Endothelial cell of umbilical vein (primary cell): ENCODE measurements at regions not wholly inside any gene's neighbourhood (a gene's known extent, or its start where the extent isn't known, plus 50 kb on each side); places are given as distances from the start of the nearest gene placed in this dataset.

Source experiments
- BruUV-seq: library from RNA; stranded (reverse); fragments of 400-500 nt; replicated peaks from 2 replicates; lab custom pipeline; 2021; lab: Mats Ljungman, UMichigan
- CTCF ChIA-PET: fragments of 300-600, 350-600 bp; sonication (Branson Sonifier 250); formaldehyde crosslinking; loops from one replicate; lab custom pipeline; 2021; ENCODE audit warnings: antibody characterized with exemption, inconsistent platforms; lab: Charles Lee
- POLR2A ChIA-PET: fragments of 300-600, 350-600 bp; sonication (Branson Sonifier 250); formaldehyde crosslinking; loops from one replicate; lab custom pipeline; 2021; ENCODE audit warnings: antibody characterized with exemption, inconsistent platforms; lab: Charles Lee
- DNase-seq: peaks from one replicate; pipeline ENCODE4 v3.0.0-alpha.2; 2011; ENCODE audit warnings: low read depth, low spot score
- FAIRE-seq: peaks from 2 replicates; lab custom pipeline; 2011; peaks lifted over from hg19 to GRCh38; lab: Jason Lieb, UNC
- H2AFZ ChIP-seq: 2 replicates; pipeline ENCODE4 v1.6.0; 2012; ENCODE audit warnings: low read depth, low read length, control low read depth, inconsistent platforms
- H3K27ac ChIP-seq: 2 replicates; pipeline ENCODE4 v1.5.1; 2011; ENCODE audit warnings: low read depth, mild to moderate bottlenecking, control low read depth, low read length, moderate library complexity; ENCODE audit not compliant: insufficient read depth
- H3K27me3 ChIP-seq, 2 experiments: 2 replicates each; pipeline versions ENCODE4 v1.6.0 to v1.6.1; 2011; ENCODE audit warnings: low read length in 2 of 2, mixed read lengths in 1 of 2; ENCODE audit not compliant: control insufficient read depth in 2 of 2, insufficient read depth in 2 of 2
- H3K36me3 ChIP-seq, 2 experiments: 2 replicates in 1 of 2; 3 replicates in 1 of 2; pipeline ENCODE4 v1.5.1; 2011; ENCODE audit warnings: low read length in 2 of 2, mild to moderate bottlenecking in 1 of 2, moderate library complexity in 1 of 2; ENCODE audit not compliant: control insufficient read depth in 2 of 2, insufficient read depth in 2 of 2; ENCODE audit errors: extremely low read depth in 1 of 2
- H3K4me1 ChIP-seq: 3 replicates; pipeline ENCODE4 v1.5.1; 2011; ENCODE audit warnings: mild to moderate bottlenecking, low read length; ENCODE audit not compliant: control insufficient read depth, insufficient read depth; ENCODE audit errors: extremely low read depth
- H3K4me2 ChIP-seq: 2 replicates; pipeline ENCODE4 v1.6.1; 2011; ENCODE audit warnings: low read length, control low read depth, mixed read lengths; ENCODE audit not compliant: insufficient read depth
- H3K4me3 ChIP-seq, 3 experiments: fragments of 200-600 bp in 1 of 3; sonication (generic), shearing (Covaris generic) in 1 of 3; replicated peaks in 1 of 3; 2 replicates each; pipeline ENCODE4 v1.5.1; 2011 to 2016; ENCODE audit warnings: control low read depth in 3 of 3, low read length in 3 of 3, mild to moderate bottlenecking in 2 of 3, inconsistent platforms in 1 of 3, low read depth in 1 of 3, moderate library complexity in 1 of 3; ENCODE audit not compliant: insufficient read depth in 1 of 3
- H3K79me2 ChIP-seq: 2 replicates; pipeline ENCODE4 v1.6.0; 2012; ENCODE audit warnings: low read length, inconsistent platforms; ENCODE audit not compliant: control insufficient read depth, insufficient read depth
- H3K9ac ChIP-seq: replicated peaks from 2 replicates; pipeline ENCODE3; 2011; ENCODE audit warnings: low read length, control low read depth; ENCODE audit not compliant: insufficient read depth; ENCODE audit errors: extremely low read depth
- H3K9me1 ChIP-seq: replicated peaks from 3 replicates; pipeline ENCODE4 v1.6.0; 2011; ENCODE audit warnings: mild to moderate bottlenecking, low read length; ENCODE audit not compliant: control insufficient read depth, insufficient read depth; ENCODE audit errors: extremely low read depth
- H3K9me3 ChIP-seq: replicated peaks from 2 replicates; pipeline ENCODE4 v1.5.1; 2012; ENCODE audit warnings: low read length, inconsistent platforms; ENCODE audit not compliant: control insufficient read depth, insufficient read depth
- H4K20me1 ChIP-seq: replicated peaks from 2 replicates; pipeline ENCODE3; 2011; ENCODE audit warnings: mild to moderate bottlenecking, low read length; ENCODE audit not compliant: control insufficient read depth, insufficient read depth; ENCODE audit errors: extremely low read depth
- CTCF ChIP-seq, 2 donors: IDR thresholded peaks; 1 replicate in 1 of 2; 2 replicates in 1 of 2; pipeline ENCODE4 v1.5.1; 2011; ENCODE audit warnings: low read length in 2 of 2, mild to moderate bottlenecking in 2 of 2, moderate library complexity in 2 of 2, control low read depth in 1 of 2, inconsistent platforms in 1 of 2, low read depth in 1 of 2; ENCODE audit not compliant: insufficient read depth in 1 of 2; ENCODE audit errors: extremely low read depth in 1 of 2
- EZH2 ChIP-seq: IDR thresholded peaks from 2 replicates; pipeline ENCODE4 v1.6.1; 2012; ENCODE audit warnings: borderline replicate concordance, low read depth, mild to moderate bottlenecking, moderate library complexity, low read length, inconsistent platforms; ENCODE audit not compliant: severe bottlenecking
- FOS ChIP-seq: IDR thresholded peaks from 2 replicates; pipeline ENCODE4 v1.6.1; 2011; ENCODE audit warnings: mild to moderate bottlenecking, low read length, moderate library complexity, borderline replicate concordance; ENCODE audit not compliant: insufficient read depth
- MAX ChIP-seq: IDR thresholded peaks from 2 replicates; pipeline ENCODE4 v1.6.1; 2011; ENCODE audit not compliant: insufficient read depth, insufficient read length
- MYC ChIP-seq: IDR thresholded peaks from one replicate; pipeline ENCODE4 v1.6.1; 2011; ENCODE audit warnings: mild to moderate bottlenecking, low read depth, low read length
- POLR2A ChIP-seq: IDR thresholded peaks from 2 replicates; pipeline ENCODE4 v1.6.1; 2012; ENCODE audit warnings: low read depth, mild to moderate bottlenecking, control low read depth, low read length
- POLR2AphosphoS5 ChIP-seq: IDR thresholded peaks from 2 replicates; pipeline ENCODE4 v1.6.1; 2012; ENCODE audit warnings: low read depth, mild to moderate bottlenecking, control low read depth, low read length, moderate library complexity; ENCODE audit not compliant: insufficient read depth
- dilution Hi-C: fragments of 300-500 bp; cut with MboI; formaldehyde crosslinking; loops from one replicate; pipeline ENCODE4 v1.15.0; 2019; ENCODE audit warnings: low sequenced_read_pairs; ENCODE audit not compliant: extremely low pct_ligation_motif_present
- intact Hi-C: fragments of 100-400 bp; cut with micrococcal nuclease; formaldehyde crosslinking; loops from one replicate; pipeline ENCODE4 v1.10.0; 2022

DNA sequence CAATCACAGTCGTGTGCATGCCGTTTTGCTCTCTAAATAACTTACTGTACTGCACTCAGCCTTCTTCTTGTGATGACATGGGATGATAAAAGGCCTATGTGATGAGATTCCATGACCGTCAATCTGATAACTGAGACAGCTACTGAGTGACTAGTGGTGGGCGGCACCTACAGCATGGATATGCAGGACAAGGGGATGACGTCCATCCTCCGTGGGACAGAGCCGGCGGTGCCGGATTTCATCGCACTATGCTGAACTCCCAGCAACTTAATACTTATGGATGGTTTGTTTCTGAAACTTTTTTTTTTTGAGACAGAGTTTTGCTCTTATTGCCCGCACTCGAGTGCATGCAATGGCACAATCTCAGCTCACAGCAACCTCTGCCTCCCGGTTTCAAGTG lies 146.8 kb upstream of the TSHZ3 start:
- no peak overlapping the region for H3K9ac ChIP-seq
- TF ChIP-seq MAX (no peak), POLR2A (no peak), EZH2 (no peak)
- intact Hi-C loops (no loop called here), dilution Hi-C loops (no loop called here)
- ChIA-PET POLR2A (no interaction called here), CTCF (no interaction called here)
- DNase-seq = no peak
- H2AFZ ChIP-seq = no peak overlapping the region
- FAIRE-seq = no peak
- H4K20me1 ChIP-seq = no peaks in the 10 kb centered on the region
- no peaks in the 10 kb centered on the region for H3K4me1 ChIP-seq
- H3K4me3 ChIP-seq = no peak overlapping the region
- no peaks in the 10 kb centered on the region for H3K36me3 ChIP-seq
- no peak overlapping the region for H3K27ac ChIP-seq
- no peaks in the 10 kb centered on the region for H3K79me2 ChIP-seq
- H3K9me3 ChIP-seq = no peaks in the 10 kb centered on the region
- no peaks in the 10 kb centered on the region for H3K9me1 ChIP-seq
- no TSS peak for BruUV-seq
- H3K27me3 ChIP-seq = no peaks in the 10 kb centered on the region
- no peak overlapping the region for H3K4me2 ChIP-seq

- intact Hi-C loops = no loop called here
- Histone ChIP-seq H3K4me1 (no peaks in the 10 kb centered on the region), H4K20me1 (no peaks in the 10 kb centered on the region), H3K27me3 (no peaks in the 10 kb centered on the region), H3K9me3 (no peaks in the 10 kb centered on the region), H3K36me3 (no peaks in the 10 kb centered on the region), H3K9me1 (no peaks in the 10 kb centered on the region), H2AFZ (no peak overlapping the region), H3K4me3 (no peak overlapping the region), H3K27ac (no peak overlapping the region), H3K9ac (no peak overlapping the region), H3K4me2 (no peak overlapping the region), H3K79me2 (no peaks in the 10 kb centered on the region)
- TF ChIP-seq FOS (no peak), POLR2AphosphoS5 (no peak), CTCF (IDR thresholded peaks at IDR 0.05; ENCODE audit: extremely low read depth in 1 of 2, insufficient read depth in 1 of 2, low read depth in 1 of 2, low read length in 2 of 2) (no peak), MYC (no peak)
- ChIA-PET CTCF (no interaction called here), POLR2A (no interaction called here)
- no TSS peak for BruUV-seq
- dilution Hi-C loops = no loop called here
- DNase-seq (no peak), FAIRE-seq (no peak)
These were observed 148.5 kb upstream of the TSHZ3 start for GRCh38 chr19:31497709-31498108.
